K562 (cell line): ENCODE measurements at regions not wholly inside any gene's neighbourhood (a gene's known extent, or its start where the extent isn't known, plus 50 kb on each side); places are given as distances from the start of the nearest gene placed in this dataset.

Experiments
- ATAC-seq: fragments of 200-7000 bp; cut with Tn5 transposase; 3 replicates; pipeline ENCODE4 v1.9.1; 2020; ENCODE audit warnings: moderate library complexity
- BruUV-seq: library from RNA; stranded (reverse); fragments of 400-500 nt; replicated peaks from 2 replicates; lab custom pipeline; 2021; lab: Mats Ljungman, UMichigan
- CTCF ChIA-PET: fragments of 300-600 bp; formaldehyde crosslinking; extraction: SDS; loops from one replicate; lab custom pipeline; 2021; ENCODE audit warnings: low intra/inter-chr PET ratio; lab: Yijun Ruan, JAX
- POLR2A ChIA-PET: fragments of 300-600, 350-650 bp; sonication (Branson Sonifier 250); formaldehyde crosslinking; extraction: SDS; loops from one replicate; lab custom pipeline; 2021; ENCODE audit warnings: antibody characterized with exemption, inconsistent platforms; lab: Yijun Ruan, JAX
- DNase-seq, 4 experiments: peaks; one replicate each; pipeline versions ENCODE4 v3.0.0 to v3.0.0-alpha.2; 2011 to 2018; ENCODE audit warnings: low spot score in 3 of 4, mixed read lengths in 3 of 4; ENCODE audit errors: extremely low read depth in 1 of 4
- FAIRE-seq: peaks from 2 replicates; lab custom pipeline; 2011; peaks lifted over from hg19 to GRCh38; lab: Jason Lieb, UNC
- H2AFZ ChIP-seq: 2 replicates; pipeline ENCODE4 v1.6.0; 2011; ENCODE audit warnings: low read depth, low read length, control low read depth, inconsistent platforms
- H3K27ac ChIP-seq: fragments of 200-600 bp; 3 replicates; pipeline ENCODE4 v1.8.0; 2011; ENCODE audit warnings: low read depth, mild to moderate bottlenecking, control low read depth, inconsistent platforms, low read length, moderate library complexity, mixed read lengths; ENCODE audit errors: extremely low read depth
- H3K27me3 ChIP-seq, 2 experiments: fragments of 300-600 bp in 1 of 2; 2 replicates in 1 of 2; 3 replicates in 1 of 2; pipeline versions ENCODE4 v1.6.0 to v1.8.0; 2011; ENCODE audit warnings: inconsistent platforms in 2 of 2, low read length in 2 of 2, mild to moderate bottlenecking in 1 of 2, mixed read lengths in 1 of 2, moderate library complexity in 1 of 2; ENCODE audit not compliant: control insufficient read depth in 2 of 2, insufficient read depth in 2 of 2
- H3K36me3 ChIP-seq: fragments of 300-600 bp; 3 replicates; pipeline ENCODE4 v1.8.0; 2011; ENCODE audit warnings: mild to moderate bottlenecking, low read length, inconsistent platforms; ENCODE audit not compliant: control insufficient read depth, insufficient read depth
- H3K4me1 ChIP-seq, 2 experiments: fragments of 200-600 bp in 1 of 2; replicated peaks in 1 of 2; 2 replicates in 1 of 2; 3 replicates in 1 of 2; pipeline versions ENCODE4 v1.5.1 to v1.8.0; 2011; ENCODE audit warnings: inconsistent platforms in 2 of 2, low read length in 2 of 2, mild to moderate bottlenecking in 1 of 2, mixed read lengths in 1 of 2, moderate library complexity in 1 of 2; ENCODE audit not compliant: control insufficient read depth in 2 of 2, insufficient read depth in 2 of 2
- H3K4me2 ChIP-seq: 2 replicates; pipeline ENCODE4 v1.6.1; 2011; ENCODE audit warnings: low read length, control low read depth, inconsistent platforms, mixed read lengths; ENCODE audit not compliant: insufficient read depth
- H3K4me3 ChIP-seq: fragments of 200-600 bp; sonication (generic), shearing (Covaris generic); 2 replicates; pipeline ENCODE4 v1.5.1; 2016; ENCODE audit warnings: control low read depth, inconsistent platforms
- H3K79me2 ChIP-seq: fragments of 200-600 bp; 3 replicates; pipeline ENCODE4 v1.8.0; 2011; ENCODE audit warnings: low read length, inconsistent platforms; ENCODE audit not compliant: control insufficient read depth, insufficient read depth
- H3K9ac ChIP-seq, 2 experiments: 2 replicates each; pipeline versions ENCODE4 v1.6.0 to v1.6.1; 2011; ENCODE audit warnings: low read depth in 2 of 2, low read length in 2 of 2, control low read depth in 1 of 2, inconsistent platforms in 1 of 2, mild to moderate bottlenecking in 1 of 2, mixed read lengths in 1 of 2; ENCODE audit not compliant: insufficient read depth in 1 of 2
- H3K9me1 ChIP-seq: one replicate; pipeline ENCODE4 v1.6.0; 2011; ENCODE audit warnings: inconsistent platforms, mild to moderate bottlenecking, low read length, moderate library complexity; ENCODE audit not compliant: control insufficient read depth, insufficient read depth
- H3K9me3 ChIP-seq: replicated peaks from 2 replicates; pipeline ENCODE4 v1.5.1; 2011; ENCODE audit warnings: low read depth, low read length, inconsistent platforms; ENCODE audit not compliant: control insufficient read depth, insufficient read depth
- H4K20me1 ChIP-seq: replicated peaks from 2 replicates; pipeline ENCODE4 v1.6.1; 2011; ENCODE audit warnings: low read length, inconsistent platforms, mixed read lengths; ENCODE audit not compliant: control insufficient read depth, insufficient read depth
- CAMTA2 ChIP-seq: fragments of 250-450 bp; sonication (Bioruptor Pico); conservative IDR thresholded peaks from 2 replicates; pipeline ENCODE4 v1.5.1; 2022
- ESRRB ChIP-seq: fragments of 250-450 bp; sonication (Bioruptor Pico); IDR thresholded peaks from 2 replicates; pipeline ENCODE4 v1.5.0; 2020; ENCODE audit warnings: mild to moderate bottlenecking, moderate library complexity, borderline replicate concordance
- MTA1 ChIP-seq: fragments of 450-650 bp; IDR thresholded peaks from 2 replicates; pipeline ENCODE4 v1.6.1; 2017; ENCODE audit warnings: borderline replicate concordance
- MTA3 ChIP-seq: fragments of 450-650 bp; formaldehyde crosslinking; IDR thresholded peaks from 2 replicates; pipeline ENCODE4 v1.6.1; 2017; ENCODE audit warnings: mild to moderate bottlenecking, borderline replicate concordance
- NFATC3 ChIP-seq: fragments of 450-650 bp; IDR thresholded peaks from 2 replicates; pipeline ENCODE4 v1.6.1; 2017; ENCODE audit warnings: mild to moderate bottlenecking
- WGBS: fragments of 100-300 bp; shearing (Covaris generic); methylation state at CpG from one replicate; pipeline ENCODE4 v1.1.6; 2016; ENCODE audit warnings: low coverage, mixed read lengths; ENCODE audit not compliant: insufficient coverage; ENCODE audit errors: missing lambda C conversion rate; 5-methylcytosine and 5-hydroxymethylcytosine counted together
- in situ Hi-C: fragments of 300-500 bp; cut with MboI; formaldehyde crosslinking; loops from 4 replicates; pipeline ENCODE4 v1.15.0; 2018; ENCODE audit warnings: inconsistent platforms, mixed read lengths
- intact Hi-C: fragments of 100-400 bp; cut with micrococcal nuclease; formaldehyde crosslinking; loops from 2 replicates; pipeline ENCODE4 v1.14.2; 2022
- TF ChIP-seq, protein P1 (sequence below), 2 experiments: fragments of 450-650 bp in 1 of 2; sonication (generic) in 1 of 2; formaldehyde crosslinking in 1 of 2; IDR thresholded peaks in 1 of 2; conservative IDR thresholded peaks in 1 of 2; 2 replicates each; pipeline versions ENCODE4 v1.6.1 to v1.8.1; 2016 to 2023; ENCODE audit warnings: mild to moderate bottlenecking in 2 of 2, moderate library complexity in 2 of 2, inconsistent platforms in 1 of 2, missing genetic modification reagents in 1 of 2

DNA sequence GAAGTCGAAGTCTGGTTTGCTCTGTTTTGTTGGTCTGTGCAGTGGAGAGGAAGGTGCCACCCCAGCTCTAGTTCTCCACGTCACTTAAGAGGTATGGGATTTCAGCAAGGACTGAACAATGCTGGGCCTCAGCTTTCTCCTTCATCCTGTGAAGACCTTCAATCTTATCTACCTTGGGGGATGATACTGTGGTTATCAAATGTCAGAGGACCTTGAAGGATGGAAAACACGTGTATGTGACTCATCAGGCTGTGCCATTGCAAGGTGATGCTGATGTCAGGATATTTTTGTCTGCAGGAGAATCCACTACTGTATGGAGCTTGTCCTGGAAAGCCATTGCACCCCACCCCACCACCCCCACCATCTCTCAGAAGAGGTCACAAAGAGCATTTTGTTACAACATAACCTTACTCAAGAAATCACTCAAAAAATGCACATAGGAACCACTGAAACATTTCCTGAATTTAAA lies 81.4 kb upstream of the UQCRFS1 start:
- intact Hi-C loops = loop anchor here (10.0 kb wide), 1 partner anchor 180 kb away; no protein-coding TSS in a partner anchor
- TF ChIP-seq MTA1 = no peak
- TF ChIP-seq, protein P1, sequence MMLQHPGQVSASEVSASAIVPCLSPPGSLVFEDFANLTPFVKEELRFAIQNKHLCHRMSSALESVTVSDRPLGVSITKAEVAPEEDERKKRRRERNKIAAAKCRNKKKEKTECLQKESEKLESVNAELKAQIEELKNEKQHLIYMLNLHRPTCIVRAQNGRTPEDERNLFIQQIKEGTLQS (IDR thresholded peaks at IDR 0.05) = peak; percentile 44; the same call in 1 of the 2 replicates
- TF ChIP-seq, protein P1 (CRISPR knock-in tag; conservative IDR thresholded peaks at IDR 0.05) = no peak
- TF ChIP-seq, all 486 proteins: peak for 1
- H3K9me1 ChIP-seq = no peaks in the 10 kb centered on the region
- WGBS = 4% methylated on average over 3 of the region's 3 CpGs
- no peak overlapping the region for H3K4me2 ChIP-seq
- no peaks in the 10 kb centered on the region for H3K36me3 ChIP-seq
- H3K4me3 ChIP-seq = no peak overlapping the region
- no peak for FAIRE-seq
- no peak overlapping the region for H3K9ac ChIP-seq
- no TSS peak for BruUV-seq
- H3K9me3 ChIP-seq = no peaks in the 10 kb centered on the region
- ATAC-seq = no peak
- H2AFZ ChIP-seq = no peak overlapping the region
- ChIA-PET POLR2A (no interaction called here), CTCF (no interaction called here)
- in situ Hi-C loops = no loop called here
- H4K20me1 ChIP-seq = peaks cover 4% of the 10 kb centered on the region; the same call in 1 of the 2 replicates
- DNase-seq = no peak
- H3K4me1 ChIP-seq = no peaks in the 10 kb centered on the region
- H3K27me3 ChIP-seq = peaks cover 0 to 11% of the 10 kb centered on the region in 2 experiments; a peak in 1 of 5 replicates
- H3K79me2 ChIP-seq = no peaks in the 10 kb centered on the region
- no peak overlapping the region for H3K27ac ChIP-seq

- Histone ChIP-seq H2AFZ (no peak overlapping the region), H3K27me3 (peaks cover 0 to 20% of the 10 kb centered on the region in 2 experiments; a peak in 1 of 5 replicates), H3K79me2 (no peaks in the 10 kb centered on the region), H3K4me3 (no peak overlapping the region), H3K9me1 (peaks cover 2% of the 10 kb centered on the region), H3K36me3 (no peaks in the 10 kb centered on the region), H3K9ac (no peak overlapping the region), H3K4me1 (no peaks in the 10 kb centered on the region), H3K4me2 (no peak overlapping the region), H4K20me1 (peaks cover 4% of the 10 kb centered on the region; the same call in 1 of the 2 replicates), H3K27ac (no peak overlapping the region), H3K9me3 (no peaks in the 10 kb centered on the region)
- ATAC-seq (no peak), DNase-seq (no peak), FAIRE-seq (no peak)
- TF ChIP-seq CAMTA2 (CRISPR knock-in tag) = no peak
- no peak for TF ChIP-seq MTA3
- no peak for TF ChIP-seq NFATC3
- no peak for TF ChIP-seq ESRRB (CRISPR knock-in tag)
- intact Hi-C loops = loop anchor here (10.0 kb wide), 1 partner anchor 180 kb away; no protein-coding TSS in a partner anchor
- POLR2A ChIA-PET = no interaction called here
- in situ Hi-C loops = no loop called here
- no TSS peak for BruUV-seq
- whole genome bisulfite sequencing = 0% methylated on average over 2 of the region's 2 CpGs
- CTCF ChIA-PET = no interaction called here
Observed at GRCh38 chr19:29295285-29295684, 82.3 kb upstream of the UQCRFS1 start.
